Hematopoietic multipotent progenitor cell treated with erythropoietin and hydrocortisone succinate and interleukin-3 and kit ligand, for 8 days (in vitro differentiated cells): ENCODE measurements at regions not wholly inside any gene's neighbourhood (a gene's known extent, or its start where the extent isn't known, plus 50 kb on each side); places are given as distances from the start of the nearest gene placed in this dataset.
"Not testable (repeated sequence)": the region's sequence is repeated elsewhere in the genome, so short reads cannot be mapped to it uniquely, and the experiment has no call there.

Experiments used
- DNase-seq: peaks from one replicate; pipeline ENCODE4 v3.0.0-alpha.2; 2015

GRCh38 chrX:37509349-37509748 is 62.1 kb upstream of the LANCL3 start:
- DNase-seq, result peak; percentile 29

DNA sequence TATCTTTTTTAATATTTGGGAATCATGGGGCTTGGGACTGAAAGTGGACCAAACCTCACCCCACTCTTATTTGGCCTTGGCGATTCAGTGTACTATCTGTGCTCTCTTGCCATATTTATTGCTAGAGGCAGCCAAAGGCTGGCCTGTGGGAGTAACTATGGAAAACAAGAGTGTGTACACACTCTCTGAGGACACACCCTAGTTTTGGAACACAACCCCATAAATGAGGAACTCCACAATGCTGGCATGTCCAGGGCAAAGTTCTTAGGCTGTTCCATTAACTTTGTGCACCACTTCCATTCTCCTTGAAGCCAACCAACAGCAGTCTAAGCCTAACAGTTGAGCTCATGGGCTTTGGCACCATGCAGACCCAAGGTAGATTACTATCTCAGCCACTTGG is 54.9 kb upstream of the LANCL3 start:
- DNase-seq, result not testable (repeated sequence)

- DNase-seq, result not testable (repeated sequence)
Measured at GRCh38 chrX:37519261-37519660, 52.2 kb upstream of the LANCL3 start.

DNA sequence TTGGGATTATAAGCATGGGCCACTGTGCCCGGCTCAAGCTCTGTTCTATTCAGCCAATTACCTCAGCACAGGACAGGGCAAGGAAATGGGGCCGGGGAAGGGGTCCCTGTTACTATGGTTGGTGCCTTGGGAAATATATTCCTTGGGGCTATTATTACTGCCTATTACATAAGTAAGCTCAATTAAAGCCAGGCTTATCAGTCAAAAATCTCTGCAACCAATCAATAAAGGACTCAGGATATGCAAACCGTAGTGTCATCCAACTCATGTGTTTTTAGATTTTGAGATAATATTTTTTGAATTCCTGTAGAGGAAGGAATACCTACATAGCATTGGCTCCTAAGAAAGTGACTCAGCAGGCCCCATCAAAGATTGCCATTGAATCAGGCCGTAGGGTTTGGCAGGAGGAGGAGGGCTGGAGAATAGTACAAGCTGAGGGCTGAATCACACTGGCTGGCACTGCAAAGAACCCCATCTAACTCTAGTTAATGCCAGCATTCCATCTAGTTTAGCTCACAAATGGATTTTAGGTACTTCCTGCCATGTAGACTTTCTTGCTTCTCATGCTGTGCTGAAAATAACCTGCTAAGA is 50.5 kb upstream of the LANCL3 start:
- not testable (repeated sequence) for DNase-seq
